ENCODE measurements at regions not wholly inside any gene's neighbourhood (a gene's known extent, or its start where the extent isn't known, plus 50 kb on each side); places are given as distances from the start of the nearest gene placed in this dataset.

GRCh38 chr4:95749204-95749603, 90.7 kb upstream of the PDHA2 start (continued):
- TF ChIP-seq PRDM15 (CRISPR knock-in tag; IDR thresholded peaks at IDR 0.05) (no peak), EP300 (IDR thresholded peaks at IDR 0.05; ENCODE audit: borderline replicate concordance in 1 of 2, control insufficient read depth in 1 of 2, low read depth in 2 of 2, low read length in 2 of 2) (no peak)

DNA sequence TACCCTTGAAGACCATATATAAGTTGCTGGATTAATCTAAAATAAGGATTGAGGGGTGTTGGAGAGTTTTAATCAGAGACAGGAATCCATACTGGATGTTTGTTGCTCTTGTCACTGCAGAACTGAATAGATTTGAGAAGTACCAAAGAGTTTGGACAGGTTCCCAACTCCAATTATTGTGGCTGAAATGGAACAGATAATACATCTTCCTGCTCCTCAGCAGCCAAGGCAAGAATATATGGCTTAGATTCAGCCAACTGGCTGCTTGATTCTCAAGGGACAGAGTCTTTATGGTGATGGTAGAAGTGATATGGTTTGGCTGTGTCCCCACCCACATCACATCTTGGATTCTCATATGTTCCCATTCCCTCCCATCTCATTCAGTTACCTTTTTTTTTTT, 97.0 kb upstream of the PDHA2 start:
- H3K79me2 ChIP-seq (ENCODE audit: control insufficient read depth, insufficient read depth, low read length), result no peaks in the 10 kb centered on the region
- no peaks in the 10 kb centered on the region for H3K27me3 ChIP-seq (replicated peaks in 1 of 2; ENCODE audit: control insufficient read depth in 2 of 2, insufficient read depth in 2 of 2, low read length in 1 of 2)
- H4K20me1 ChIP-seq (ENCODE audit: control insufficient read depth, insufficient read depth), result no peaks in the 10 kb centered on the region
- FAIRE-seq, result no peak
- ChIA-PET SMC1A (ENCODE audit: uncharacterized antibody, unreplicated experiment) (no interaction called here), CTCF (no interaction called here), POLR2A (interaction anchor here (0.6 kb wide), 1 partner anchor 1041 kb away, joined by 3 read pairs; no protein-coding TSS in a partner anchor), RAD21 (ENCODE audit: unreplicated experiment) (no interaction called here)
- H3K9ac ChIP-seq (ENCODE audit: control insufficient read depth, insufficient read depth, low read length), result no peak overlapping the region
- H3K9me3 ChIP-seq (replicated peaks; ENCODE audit: control insufficient read depth, insufficient read depth, low read length), result no peaks in the 10 kb centered on the region
- no peaks in the 10 kb centered on the region for H3K36me3 ChIP-seq (ENCODE audit: control insufficient read depth in 2 of 2, insufficient read depth in 2 of 2, low read length in 1 of 2)
- H3K4me1 ChIP-seq (ENCODE audit: control insufficient read depth, insufficient read depth, low read length), result no peaks in the 10 kb centered on the region
- no TSS peak for BruUV-seq (replicated peaks)
- in situ Hi-C loops (cut with MboI) (no loop called here), intact Hi-C loops (cut with micrococcal nuclease; ENCODE audit: unreplicated experiment) (loop anchor here (10.0 kb wide), 1 partner anchor 578 kb away; no protein-coding TSS in a partner anchor)
- no peak for ATAC-seq
- no peak overlapping the region for H3K4me3 ChIP-seq
- no peak overlapping the region for H3K27ac ChIP-seq (ENCODE audit: control insufficient read depth, insufficient read depth)
- H2AFZ ChIP-seq (ENCODE audit: control insufficient read depth, low read depth, low read length), result no peak overlapping the region
- DNase-seq (ENCODE audit: low read depth, low spot score), result no peak
- H3K4me2 ChIP-seq (ENCODE audit: control insufficient read depth, insufficient read depth), result no peak overlapping the region
- no peak for TF ChIP-seq SMARCA5 (IDR thresholded peaks at IDR 0.05)
- TF ChIP-seq MLLT1 (IDR thresholded peaks at IDR 0.05), result no peak
- no peak for TF ChIP-seq RB1 (IDR thresholded peaks at IDR 0.05; ENCODE audit: borderline replicate concordance)
- no peak for TF ChIP-seq FOXM1 (IDR thresholded peaks at IDR 0.05; ENCODE audit: low read depth, low read length)
- no peak for TF ChIP-seq TCF12 (IDR thresholded peaks at IDR 0.05; ENCODE audit: low read depth, low read length)
- TF ChIP-seq EED (IDR thresholded peaks at IDR 0.05; ENCODE audit: low read depth), result no peak
- TF ChIP-seq BCL11A (IDR thresholded peaks at IDR 0.05; ENCODE audit: low read depth, low read length), result no peak
- TF ChIP-seq STAT1 (conservative IDR thresholded peaks at IDR 0.05), result no peak
- no peak for TF ChIP-seq SP1 (IDR thresholded peaks at IDR 0.05; ENCODE audit: low read depth, low read length)
- no peak for TF ChIP-seq ZNF687 (IDR thresholded peaks at IDR 0.05)

All from GM12878 (cell line).